Hepatocyte (in vitro differentiated cells): ENCODE measurements at regions not wholly inside any gene's neighbourhood (a gene's known extent, or its start where the extent isn't known, plus 50 kb on each side); places are given as distances from the start of the nearest gene placed in this dataset.

Source experiments
- DNase-seq: peaks from one replicate; pipeline ENCODE4 v3.0.0-alpha.2; 2016; ENCODE audit warnings: low spot score
- H2AFZ ChIP-seq: fragments of 200-600 bp; sonication (generic); 2 replicates; pipeline ENCODE4 v1.6.0; 2016; ENCODE audit warnings: antibody characterized with exemption, mild to moderate bottlenecking
- H3K27ac ChIP-seq: fragments of 200-600 bp; sonication (generic); 2 replicates; pipeline ENCODE4 v1.5.1; 2016; ENCODE audit warnings: mild to moderate bottlenecking
- H3K27me3 ChIP-seq: fragments of 200-600 bp; sonication (generic); 2 replicates; pipeline ENCODE4 v1.6.1; 2016
- H3K36me3 ChIP-seq: fragments of 200-600 bp; sonication (generic); replicated peaks from 2 replicates; pipeline ENCODE4 v1.5.1; 2016; ENCODE audit warnings: low read depth; ENCODE audit not compliant: insufficient read depth
- H3K4me1 ChIP-seq: fragments of 200-600 bp; sonication (generic); 2 replicates; pipeline ENCODE4 v1.5.1; 2016; ENCODE audit warnings: mild to moderate bottlenecking, moderate library complexity; ENCODE audit not compliant: insufficient read depth
- H3K4me2 ChIP-seq: fragments of 200-600 bp; sonication (generic); 2 replicates; pipeline ENCODE4 v1.6.0; 2016
- H3K4me3 ChIP-seq: fragments of 200-600 bp; sonication (generic); 2 replicates; pipeline ENCODE4 v1.5.1; 2016; ENCODE audit warnings: mild to moderate bottlenecking
- H3K79me2 ChIP-seq: fragments of 200-600 bp; sonication (generic); 2 replicates; pipeline ENCODE4 v1.6.0; 2017; ENCODE audit warnings: mild to moderate bottlenecking
- H3K9me2 ChIP-seq: fragments of 200-600 bp; sonication (generic); replicated peaks from 2 replicates; pipeline ENCODE4 v1.6.0; 2017; ENCODE audit warnings: mild to moderate bottlenecking; ENCODE audit not compliant: insufficient read depth
- H3K9me3 ChIP-seq: fragments of 200-600 bp; sonication (generic); 2 replicates; pipeline ENCODE4 v1.5.1; 2016; ENCODE audit warnings: low read depth, mild to moderate bottlenecking
- H4K20me1 ChIP-seq: fragments of 200-600 bp; sonication (generic); 2 replicates; pipeline ENCODE4 v1.6.0; 2016; ENCODE audit warnings: mild to moderate bottlenecking; ENCODE audit not compliant: insufficient read depth, poor library complexity, severe bottlenecking
- CTCF ChIP-seq: fragments of 200-600 bp; sonication (generic); IDR thresholded peaks from 2 replicates; pipeline ENCODE4 v1.5.1; 2016; ENCODE audit warnings: antibody characterized with exemption, mild to moderate bottlenecking; ENCODE audit not compliant: poor library complexity
- EZH2 ChIP-seq: fragments of 200-600 bp; sonication (generic); IDR thresholded peaks from 2 replicates; pipeline ENCODE4 v1.6.1; 2016; ENCODE audit warnings: antibody characterized with exemption, mild to moderate bottlenecking, borderline replicate concordance
- EZH2phosphoT487 ChIP-seq: fragments of 200-600 bp; sonication (generic); IDR thresholded peaks from one replicate; pipeline ENCODE4 v1.6.1; 2018; ENCODE audit warnings: antibody characterized with exemption, mild to moderate bottlenecking, low read depth, moderate library complexity; ENCODE audit not compliant: unreplicated experiment, severe bottlenecking
- WGBS: methylation state at CpG from one replicate; pipeline ENCODE4 v1.1.6; 2016; ENCODE audit warnings: low lambda C conversion rate; ENCODE audit errors: missing lambda C conversion rate; 5-methylcytosine and 5-hydroxymethylcytosine counted together

DNA sequence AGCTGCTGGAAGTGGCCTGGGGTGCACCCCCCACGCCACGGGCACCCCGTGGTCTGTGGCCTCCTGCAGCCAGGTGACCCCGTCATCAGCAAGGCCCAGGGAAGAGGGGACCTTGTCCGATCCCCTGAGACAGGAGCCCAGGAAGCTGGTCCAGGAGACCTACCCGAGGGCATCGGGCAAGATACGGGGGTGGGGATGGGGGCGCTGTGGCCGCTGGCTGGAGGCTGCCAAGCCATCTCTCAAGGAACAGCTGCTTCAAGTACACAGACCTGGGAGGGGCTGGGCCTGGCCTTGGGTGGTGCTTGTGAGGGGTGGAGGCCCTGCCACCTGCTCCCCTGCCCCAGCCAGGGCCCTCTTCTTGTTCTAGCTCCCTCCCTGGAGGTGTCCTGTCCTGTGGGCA is 1272.1 kb downstream of the BRD1 start:
- no peak overlapping the region for H3K4me3 ChIP-seq
- no peaks in the 10 kb centered on the region for H3K9me2 ChIP-seq
- no peaks in the 10 kb centered on the region for H3K36me3 ChIP-seq
- H3K4me2 ChIP-seq, result no peak overlapping the region
- H3K4me1 ChIP-seq, result no peaks in the 10 kb centered on the region
- H3K27me3 ChIP-seq, result peaks cover 4% of the 10 kb centered on the region
- H3K79me2 ChIP-seq, result no peaks in the 10 kb centered on the region
- no peak overlapping the region for H3K27ac ChIP-seq
- no peak overlapping the region for H2AFZ ChIP-seq
- no peak for DNase-seq
- H4K20me1 ChIP-seq, result no peaks in the 10 kb centered on the region
- WGBS, result 81% methylated on average over 10 of the region's 10 CpGs
- TF ChIP-seq EZH2 (no peak), EZH2phosphoT487 (no peak)
- H3K9me3 ChIP-seq, result no peaks in the 10 kb centered on the region

GRCh38 chr22:48554893-48555572 is 1272.6 kb downstream of the BRD1 start:
- Histone ChIP-seq H3K9me2 (no peaks in the 10 kb centered on the region), H3K27ac (no peak overlapping the region), H3K9me3 (no peaks in the 10 kb centered on the region), H4K20me1 (no peaks in the 10 kb centered on the region), H3K4me1 (no peaks in the 10 kb centered on the region), H3K36me3 (no peaks in the 10 kb centered on the region), H2AFZ (no peak overlapping the region), H3K27me3 (peaks cover 4% of the 10 kb centered on the region), H3K79me2 (no peaks in the 10 kb centered on the region), H3K4me2 (no peak overlapping the region), H3K4me3 (no peak overlapping the region)
- TF ChIP-seq EZH2phosphoT487, result no peak
- TF ChIP-seq CTCF, result no peak
- TF ChIP-seq EZH2, result no peak
- 63% methylated on average over 22 of the region's 22 CpGs for WGBS
- peak; percentile 30 for DNase-seq

DNA sequence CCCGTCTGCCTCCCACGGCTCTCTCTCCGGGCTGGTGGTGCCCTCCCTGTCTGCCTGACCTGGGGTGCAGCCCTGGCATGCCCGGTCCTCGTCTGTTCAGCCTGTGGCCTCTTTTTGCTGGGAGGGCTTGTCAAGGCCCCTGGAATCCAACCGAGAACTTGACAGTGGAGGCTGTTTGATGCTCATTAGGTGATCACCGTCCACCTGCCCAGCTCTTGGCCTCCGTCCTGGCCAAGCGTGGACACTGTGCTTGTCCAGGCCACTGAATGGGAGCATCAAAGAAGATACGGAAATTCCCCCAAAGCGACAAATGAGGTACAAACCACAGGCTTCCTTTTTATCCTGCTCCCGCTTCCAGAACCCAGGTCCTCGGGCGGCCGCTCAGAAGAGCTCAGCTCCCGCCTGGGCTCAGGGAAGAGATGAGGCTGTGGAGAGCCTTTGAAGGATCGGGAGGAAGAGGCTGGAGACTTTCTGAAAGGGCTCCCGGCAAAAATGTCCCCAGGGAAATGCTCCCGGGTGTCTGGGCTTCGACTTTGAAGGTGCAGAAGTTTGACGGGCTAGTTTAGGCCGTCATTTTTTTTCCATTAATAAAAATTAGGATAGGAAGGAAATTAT is 1273.9 kb downstream of the BRD1 start:
- TF ChIP-seq EZH2, result no peak
- TF ChIP-seq CTCF, result no peak
- no peak for TF ChIP-seq EZH2phosphoT487
- H3K27ac ChIP-seq, result no peak overlapping the region
- no peak overlapping the region for H3K4me3 ChIP-seq
- peaks cover 4% of the 10 kb centered on the region for H3K27me3 ChIP-seq
- WGBS, result 93% methylated on average over 22 of the region's 22 CpGs
- no peak overlapping the region for H2AFZ ChIP-seq
- H3K36me3 ChIP-seq, result no peaks in the 10 kb centered on the region
- no peak for DNase-seq
- H3K4me2 ChIP-seq, result no peak overlapping the region
- no peaks in the 10 kb centered on the region for H3K4me1 ChIP-seq
- H4K20me1 ChIP-seq, result no peaks in the 10 kb centered on the region
- H3K9me3 ChIP-seq, result no peaks in the 10 kb centered on the region
- no peaks in the 10 kb centered on the region for H3K9me2 ChIP-seq
- no peaks in the 10 kb centered on the region for H3K79me2 ChIP-seq

DNA sequence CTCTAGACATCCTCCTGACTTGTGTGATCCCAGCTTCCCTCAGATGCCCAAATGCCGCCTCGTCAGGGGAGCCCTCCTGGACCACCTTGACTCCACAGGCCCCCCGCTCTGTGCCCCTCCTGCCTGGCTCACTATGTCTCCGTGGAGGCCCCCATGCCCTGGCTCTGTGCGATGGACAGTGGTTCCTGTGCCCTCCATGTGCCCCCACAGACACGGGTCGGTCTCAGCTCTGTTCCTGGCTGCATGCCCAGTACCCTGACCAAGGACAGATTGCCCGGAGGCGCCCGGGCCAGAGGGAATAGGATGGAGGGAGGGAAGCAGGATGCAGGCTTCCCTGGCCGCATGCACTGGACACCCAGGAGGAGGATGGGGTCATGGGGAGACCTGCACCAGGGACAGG is 1274.6 kb downstream of the BRD1 start:
- DNase-seq, result no peak
- peaks cover 4% of the 10 kb centered on the region for H3K27me3 ChIP-seq
- 91% methylated on average over 11 of the region's 11 CpGs for WGBS

More for the DNA sequence above, 1274.6 kb downstream of the BRD1 start:
- Histone ChIP-seq H3K4me1 (no peaks in the 10 kb centered on the region), H2AFZ (no peak overlapping the region), H3K9me2 (no peaks in the 10 kb centered on the region), H3K9me3 (no peaks in the 10 kb centered on the region), H3K4me2 (no peak overlapping the region), H3K36me3 (no peaks in the 10 kb centered on the region), H4K20me1 (no peaks in the 10 kb centered on the region), H3K4me3 (no peak overlapping the region), H3K79me2 (no peaks in the 10 kb centered on the region), H3K27ac (no peak overlapping the region)
- TF ChIP-seq CTCF (no peak), EZH2 (no peak), EZH2phosphoT487 (no peak)
